B cell (primary cell): ENCODE measurements at regions not wholly inside any gene's neighbourhood (a gene's known extent, or its start where the extent isn't known, plus 50 kb on each side); places are given as distances from the start of the nearest gene placed in this dataset.

Source experiments
- ATAC-seq: fragments of 200-7000 bp; cut with Tn5 transposase; one replicate; pipeline ENCODE4 v1.10.0; 2021; ENCODE audit warnings: low read depth, mild to moderate bottlenecking, moderate number of reproducible peaks, moderate library complexity
- CTCF ChIA-PET: fragments of 350-600 bp; sonication (Branson Sonifier 250); formaldehyde crosslinking; loops from one replicate; lab custom pipeline; 2021; ENCODE audit warnings: antibody characterized with exemption, inconsistent platforms; lab: Charles Lee
- POLR2A ChIA-PET: fragments of 350-600 bp; sonication (Branson Sonifier 250); formaldehyde crosslinking; loops from one replicate; lab custom pipeline; 2021; ENCODE audit warnings: antibody characterized with exemption; lab: Charles Lee
- DNase-seq: peaks from one replicate; pipeline ENCODE4 v3.0.0; 2013
- H2AFZ ChIP-seq: 2 replicates; pipeline ENCODE4 v1.6.1; 2012; ENCODE audit warnings: mild to moderate bottlenecking, low read depth, low read length; ENCODE audit not compliant: insufficient read depth, poor library complexity, severe bottlenecking
- H3K27ac ChIP-seq, 2 donors: 1 replicate in 1 of 2; 2 replicates in 1 of 2; pipeline ENCODE4 v1.5.1; 2012 to 2013; ENCODE audit warnings: low read length in 2 of 2, mild to moderate bottlenecking in 2 of 2, moderate library complexity in 1 of 2
- H3K27me3 ChIP-seq, 4 experiments: fragments of 200-600 bp in 1 of 4; sonication (generic) in 1 of 4; replicated peaks in 1 of 4; 1 replicate in 2 of 4; 2 replicates in 2 of 4; pipeline versions ENCODE4 v1.6.1 to v1.7.0; 2013 to 2016; ENCODE audit warnings: low read length in 3 of 4, mild to moderate bottlenecking in 2 of 4, mixed read lengths in 1 of 4, moderate library complexity in 1 of 4; ENCODE audit not compliant: insufficient read depth in 4 of 4, control insufficient read depth in 3 of 4; ENCODE audit errors: control extremely low read depth in 1 of 4
- H3K36me3 ChIP-seq, 2 experiments: replicated peaks in 1 of 2; 1 replicate in 1 of 2; 2 replicates in 1 of 2; pipeline versions ENCODE4 v1.6.1 to v1.7.1; 2013; ENCODE audit warnings: low read length in 1 of 2; ENCODE audit not compliant: insufficient read depth in 2 of 2, control insufficient read depth in 1 of 2; ENCODE audit errors: control extremely low read depth in 1 of 2, extremely low read depth in 1 of 2
- H3K4me1 ChIP-seq, 2 donors: fragments of 200-600 bp in 1 of 2; sonication (generic) in 1 of 2; 1 replicate in 1 of 2; 2 replicates in 1 of 2; pipeline versions ENCODE4 v1.5.1 to v1.6.1; 2013 to 2017; ENCODE audit warnings: low read length in 2 of 2; ENCODE audit not compliant: control insufficient read depth in 2 of 2, insufficient read depth in 2 of 2
- H3K4me2 ChIP-seq: replicated peaks from 2 replicates; pipeline ENCODE3; 2012; ENCODE audit warnings: mild to moderate bottlenecking, low read depth, low read length; ENCODE audit not compliant: poor library complexity, severe bottlenecking
- H3K4me3 ChIP-seq, 5 experiments: fragments of 200-600 bp in 1 of 5; sonication (generic) in 1 of 5; 1 replicate in 3 of 5; 2 replicates in 2 of 5; pipeline versions ENCODE4 v1.5.1 to v1.7.0; 2011 to 2016; ENCODE audit warnings: low read length in 4 of 5, mild to moderate bottlenecking in 4 of 5, low read depth in 2 of 5, control low read depth in 1 of 5, moderate library complexity in 1 of 5; ENCODE audit not compliant: insufficient read depth in 1 of 5; ENCODE audit errors: control extremely low read depth in 1 of 5, extremely low read depth in 1 of 5
- H3K79me2 ChIP-seq: fragments of 200-600 bp; sonication (generic); one replicate; pipeline ENCODE4 v1.6.0; 2016; ENCODE audit warnings: low read length; ENCODE audit not compliant: control insufficient read depth, insufficient read depth
- H3K9ac ChIP-seq: fragments of 200-600 bp; sonication (generic); 2 replicates; pipeline ENCODE4 v1.6.1; 2017; ENCODE audit warnings: mild to moderate bottlenecking, low read length, moderate library complexity
- H3K9me3 ChIP-seq, 3 donors: one replicate each; pipeline versions ENCODE4 v1.6.1 to v1.7.1; 2013; ENCODE audit warnings: low read length in 2 of 3; ENCODE audit not compliant: control insufficient read depth in 2 of 3, insufficient read depth in 1 of 3; ENCODE audit errors: control extremely low read depth in 1 of 3
- H4K20me1 ChIP-seq: 2 replicates; pipeline ENCODE4 v1.6.0; 2012; ENCODE audit warnings: mild to moderate bottlenecking, low read length; ENCODE audit not compliant: insufficient read depth, control insufficient read depth, poor library complexity, severe bottlenecking
- H3K27ac Mint-ChIP-seq: one replicate; pipeline ENCODE4 v1.8.0; 2021; ENCODE audit warnings: mixed read lengths
- H3K27me3 Mint-ChIP-seq: one replicate; pipeline ENCODE4 v1.8.0; 2021; ENCODE audit warnings: mixed read lengths
- H3K4me1 Mint-ChIP-seq: one replicate; pipeline ENCODE4 v1.8.0; 2021; ENCODE audit warnings: mixed read lengths
- H3K4me3 Mint-ChIP-seq: one replicate; pipeline ENCODE4 v1.8.0; 2021; ENCODE audit warnings: mixed read lengths
- H3K9me3 Mint-ChIP-seq: one replicate; pipeline ENCODE4 v1.8.0; 2022; ENCODE audit warnings: mixed read lengths; ENCODE audit not compliant: insufficient read depth
- EZH2 ChIP-seq: IDR thresholded peaks from 2 replicates; pipeline ENCODE4 v1.6.1; 2012; ENCODE audit warnings: borderline replicate concordance, low read depth, mild to moderate bottlenecking, moderate library complexity, low read length; ENCODE audit not compliant: insufficient read depth, poor library complexity, severe bottlenecking
- WGBS: methylation state at CpG from one replicate; pipeline ENCODE4 v1.1.5; 2013; ENCODE audit warnings: missing lambda C conversion rate; ENCODE audit not compliant: insufficient coverage; 5-methylcytosine and 5-hydroxymethylcytosine counted together
- intact Hi-C: fragments of 100-400 bp; cut with micrococcal nuclease; formaldehyde crosslinking; loops from one replicate; pipeline ENCODE4 v1.10.0; 2022
- TF ChIP-seq, protein P1 (sequence below): fragments of 200-600 bp; IDR thresholded peaks from one replicate; pipeline ENCODE4 v1.8.0; 2022; ENCODE audit warnings: antibody characterized with exemption, mild to moderate bottlenecking

DNA sequence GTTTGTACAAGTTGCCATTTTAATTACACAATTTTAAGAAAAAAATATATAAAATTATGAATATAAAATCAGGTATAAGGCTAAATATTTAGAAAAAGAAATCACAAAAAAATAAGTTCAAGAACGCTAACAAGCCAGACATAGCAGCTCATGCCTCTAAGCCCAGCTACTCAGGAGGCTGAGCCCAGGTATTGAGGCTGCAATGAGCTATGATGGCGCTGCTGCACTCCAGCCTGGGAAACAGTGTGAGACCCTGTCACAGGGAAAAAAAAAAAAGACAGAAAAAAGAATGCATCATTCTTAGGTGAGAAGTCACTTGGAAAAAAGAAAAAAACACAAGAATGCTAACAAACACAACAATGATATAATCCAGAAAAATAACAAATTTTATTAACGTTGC is 112.3 kb upstream of the PRDX6 start:
- H3K9me3 Mint-ChIP-seq: no peaks in the 10 kb centered on the region
- intact Hi-C loops: no loop called here
- no peaks in the 10 kb centered on the region for H4K20me1 ChIP-seq
- peaks cover 0 to 7% (median 1%) of the 10 kb centered on the region in 3 donors for H3K9me3 ChIP-seq
- H3K27me3 ChIP-seq: no peaks in the 10 kb centered on the region
- H3K4me3 ChIP-seq: no peak overlapping the region
- peaks cover 15 to 16% of the 10 kb centered on the region in 2 donors for H3K4me1 ChIP-seq
- ATAC-seq (no peak), DNase-seq (no peak)
- CTCF ChIA-PET: no interaction called here
- POLR2A ChIA-PET: no interaction called here
- no peak for TF ChIP-seq EZH2
- TF ChIP-seq, protein P1, sequence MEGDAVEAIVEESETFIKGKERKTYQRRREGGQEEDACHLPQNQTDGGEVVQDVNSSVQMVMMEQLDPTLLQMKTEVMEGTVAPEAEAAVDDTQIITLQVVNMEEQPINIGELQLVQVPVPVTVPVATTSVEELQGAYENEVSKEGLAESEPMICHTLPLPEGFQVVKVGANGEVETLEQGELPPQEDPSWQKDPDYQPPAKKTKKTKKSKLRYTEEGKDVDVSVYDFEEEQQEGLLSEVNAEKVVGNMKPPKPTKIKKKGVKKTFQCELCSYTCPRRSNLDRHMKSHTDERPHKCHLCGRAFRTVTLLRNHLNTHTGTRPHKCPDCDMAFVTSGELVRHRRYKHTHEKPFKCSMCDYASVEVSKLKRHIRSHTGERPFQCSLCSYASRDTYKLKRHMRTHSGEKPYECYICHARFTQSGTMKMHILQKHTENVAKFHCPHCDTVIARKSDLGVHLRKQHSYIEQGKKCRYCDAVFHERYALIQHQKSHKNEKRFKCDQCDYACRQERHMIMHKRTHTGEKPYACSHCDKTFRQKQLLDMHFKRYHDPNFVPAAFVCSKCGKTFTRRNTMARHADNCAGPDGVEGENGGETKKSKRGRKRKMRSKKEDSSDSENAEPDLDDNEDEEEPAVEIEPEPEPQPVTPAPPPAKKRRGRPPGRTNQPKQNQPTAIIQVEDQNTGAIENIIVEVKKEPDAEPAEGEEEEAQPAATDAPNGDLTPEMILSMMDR: no peak
- peaks cover 30% of the 10 kb centered on the region for H3K4me1 Mint-ChIP-seq
- H3K27me3 Mint-ChIP-seq: no peaks in the 10 kb centered on the region
- no peak overlapping the region for H2AFZ ChIP-seq
- H3K9ac ChIP-seq: no peak overlapping the region
- H3K27ac ChIP-seq: no peak overlapping the region
- no peak overlapping the region for H3K4me3 Mint-ChIP-seq
- H3K79me2 ChIP-seq: no peaks in the 10 kb centered on the region
- H3K27ac Mint-ChIP-seq: no peak overlapping the region
- no CpG with 5 or more reads among the region's 3 CpGs for WGBS
- H3K36me3 ChIP-seq: no peaks in the 10 kb centered on the region
- H3K4me2 ChIP-seq: no peak overlapping the region

DNA sequence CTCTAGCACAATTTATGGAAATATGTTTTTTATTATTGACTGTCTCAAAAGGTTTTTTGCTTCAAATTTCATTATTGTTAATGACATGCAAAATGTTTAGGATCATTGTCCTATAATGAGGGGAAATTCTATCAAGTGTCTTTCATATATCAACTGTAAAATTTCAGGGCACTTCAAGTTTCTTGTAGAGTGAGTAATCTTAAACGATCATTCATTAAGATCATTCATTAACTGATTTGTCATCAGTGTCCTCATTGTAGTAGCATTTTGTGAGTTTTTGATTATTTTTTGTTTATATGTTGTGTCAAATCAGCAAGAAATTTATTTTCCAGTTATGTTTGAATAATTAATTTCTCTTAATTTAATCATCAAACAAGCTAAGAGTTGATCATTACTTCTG is 111.8 kb upstream of the PRDX6 start:
- peaks cover 0 to 7% (median 1%) of the 10 kb centered on the region in 3 donors for H3K9me3 ChIP-seq

More for the DNA sequence above, 111.8 kb upstream of the PRDX6 start:
- H3K27ac Mint-ChIP-seq: no peak overlapping the region
- POLR2A ChIA-PET: no interaction called here
- Histone ChIP-seq H3K9ac (no peak overlapping the region), H2AFZ (no peak overlapping the region), H3K4me3 (no peak overlapping the region), H3K79me2 (no peaks in the 10 kb centered on the region), H3K27ac (no peak overlapping the region), H3K4me1 (peaks cover 13 to 15% of the 10 kb centered on the region in 2 donors), H4K20me1 (no peaks in the 10 kb centered on the region), H3K36me3 (no peaks in the 10 kb centered on the region), H3K4me2 (no peak overlapping the region), H3K27me3 (no peaks in the 10 kb centered on the region)
- CTCF ChIA-PET: no interaction called here
- ATAC-seq (no peak), DNase-seq (no peak)
- no CpG with 5 or more reads among the region's 1 CpG for WGBS
- no peaks in the 10 kb centered on the region for H3K9me3 Mint-ChIP-seq
- no peaks in the 10 kb centered on the region for H3K27me3 Mint-ChIP-seq
- no peak overlapping the region for H3K4me3 Mint-ChIP-seq
- intact Hi-C loops: no loop called here
- peaks cover 26% of the 10 kb centered on the region for H3K4me1 Mint-ChIP-seq
- TF ChIP-seq, protein P1: no peak
- TF ChIP-seq EZH2: no peak
